OCI-LY7 (cell line): ENCODE measurements at regions not wholly inside any gene's neighbourhood (a gene's known extent, or its start where the extent isn't known, plus 50 kb on each side); places are given as distances from the start of the nearest gene placed in this dataset.

ENCODE experiments used
- BruUV-seq: library from RNA; stranded (reverse); fragments of 400-500 nt; replicated peaks from 2 replicates; lab custom pipeline; 2021; lab: Mats Ljungman, UMichigan
- CTCF ChIA-PET: fragments of 300-600 bp; sonication (Branson Sonifier 250); formaldehyde crosslinking; loops from one replicate; lab custom pipeline; 2022; ENCODE audit warnings: antibody characterized with exemption; ENCODE audit not compliant: unreplicated experiment; lab: Charles Lee
- POLR2A ChIA-PET: fragments of 300-600 bp; sonication (Branson Sonifier 250); formaldehyde crosslinking; loops from one replicate; lab custom pipeline; 2022; ENCODE audit warnings: antibody characterized with exemption; lab: Charles Lee
- DNase-seq: peaks from one replicate; pipeline ENCODE4 v3.0.0-alpha.2; 2015; ENCODE audit warnings: low spot score
- H2AFZ ChIP-seq: fragments of 200-600 bp; sonication (generic), shearing (Covaris generic); 2 replicates; pipeline ENCODE4 v1.6.1; 2014; ENCODE audit warnings: mild to moderate bottlenecking, antibody characterized with exemption, low read length, moderate library complexity
- H3K27ac ChIP-seq: fragments of 200-600 bp; sonication (generic); 2 replicates; pipeline ENCODE4 v1.5.1; 2014; ENCODE audit warnings: mixed run types, low read depth, mild to moderate bottlenecking, moderate library complexity, low read length, inconsistent platforms; ENCODE audit not compliant: poor library complexity, severe bottlenecking
- H3K36me3 ChIP-seq: fragments of 200-600 bp; sonication (generic); 2 replicates; pipeline ENCODE4 v1.6.1; 2014; ENCODE audit warnings: mild to moderate bottlenecking, antibody characterized with exemption, low read length, moderate library complexity, mixed read lengths; ENCODE audit not compliant: insufficient read depth
- H3K4me1 ChIP-seq: fragments of 200-600 bp; sonication (generic); 2 replicates; pipeline ENCODE4 v1.5.1; 2014; ENCODE audit warnings: mild to moderate bottlenecking, low read length; ENCODE audit not compliant: insufficient read depth, poor library complexity, severe bottlenecking
- H3K4me2 ChIP-seq: fragments of 200-600 bp; sonication (generic); 2 replicates; pipeline ENCODE4 v1.6.1; 2014; ENCODE audit warnings: mild to moderate bottlenecking, low read length
- H3K4me3 ChIP-seq: fragments of 200-600 bp; sonication (generic); 2 replicates; pipeline ENCODE4 v1.5.1; 2014; ENCODE audit warnings: mild to moderate bottlenecking, low read depth, low read length; ENCODE audit not compliant: poor library complexity, severe bottlenecking
- H3K79me2 ChIP-seq: fragments of 200-600 bp; sonication (generic); 2 replicates; pipeline ENCODE4 v1.6.1; 2016; ENCODE audit warnings: low read depth, mild to moderate bottlenecking, low read length, moderate library complexity, mixed read lengths; ENCODE audit not compliant: insufficient read depth
- H3K9me2 ChIP-seq: fragments of 200-600 bp; sonication (generic); 2 replicates; pipeline ENCODE4 v1.6.1; 2016; ENCODE audit warnings: mild to moderate bottlenecking, low read length, mixed read lengths; ENCODE audit not compliant: insufficient read depth
- H3K9me3 ChIP-seq: fragments of 200-600 bp; sonication (generic); 2 replicates; pipeline ENCODE4 v1.6.1; 2014; ENCODE audit warnings: mild to moderate bottlenecking, mixed run types, low read length, mixed read lengths
- H4K20me1 ChIP-seq: fragments of 200-600 bp; sonication (generic); 2 replicates; pipeline ENCODE4 v1.6.1; 2014; ENCODE audit warnings: mild to moderate bottlenecking, antibody characterized with exemption, low read length, moderate library complexity, mixed read lengths; ENCODE audit not compliant: insufficient read depth
- CTCF ChIP-seq: fragments of 200-600 bp; sonication (generic); conservative IDR thresholded peaks from 2 replicates; pipeline ENCODE4 v1.5.1; 2014; ENCODE audit warnings: mild to moderate bottlenecking, antibody characterized with exemption, low read length, moderate library complexity, mixed read lengths
- EZH2phosphoT487 ChIP-seq: fragments of 200-600 bp; sonication (generic); IDR thresholded peaks from 2 replicates; pipeline ENCODE4 v1.6.1; 2018; ENCODE audit warnings: low read depth, borderline replicate concordance, mild to moderate bottlenecking, mixed run types, antibody characterized with exemption, low read length, moderate library complexity, mixed read lengths
- intact Hi-C: fragments of 100-400 bp; cut with micrococcal nuclease; formaldehyde crosslinking; loops from one replicate; pipeline ENCODE4 v1.10.0; 2022; ENCODE audit not compliant: unreplicated experiment

GRCh38 chr6:84583784-84584183 is 180.6 kb downstream of the TBX18 start:
- Histone ChIP-seq H4K20me1 (no peaks in the 10 kb centered on the region), H2AFZ (no peak overlapping the region), H3K36me3 (no peaks in the 10 kb centered on the region), H3K27ac (no peak overlapping the region), H3K4me3 (no peak overlapping the region), H3K79me2 (no peaks in the 10 kb centered on the region), H3K4me1 (no peaks in the 10 kb centered on the region), H3K9me2 (no peaks in the 10 kb centered on the region), H3K4me2 (no peak overlapping the region), H3K9me3 (no peaks in the 10 kb centered on the region)
- TF ChIP-seq CTCF: no peak
- TF ChIP-seq EZH2phosphoT487: no peak
- ChIA-PET POLR2A (no interaction called here), CTCF (no interaction called here)
- BruUV-seq: no TSS peak
- no peak for DNase-seq
- intact Hi-C loops: no loop called here

DNA sequence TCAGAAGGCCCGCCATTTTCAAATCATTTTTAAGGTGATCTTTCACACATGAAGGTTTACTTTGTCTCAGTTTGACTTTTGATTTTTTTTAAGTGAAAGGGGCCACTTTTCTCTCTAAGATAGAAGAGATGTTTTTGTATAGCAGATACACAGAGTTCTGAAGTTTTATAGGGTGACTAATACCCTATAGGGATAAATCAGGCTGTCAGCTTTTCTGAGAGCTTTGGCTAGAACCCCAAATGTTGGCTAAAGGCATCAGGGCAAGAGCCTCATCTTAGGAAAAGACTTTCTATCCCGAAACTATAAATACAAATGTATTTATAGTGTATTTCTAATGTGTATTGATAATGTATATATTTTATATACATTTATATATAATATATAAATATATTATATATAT is 181.4 kb downstream of the TBX18 start:
- H3K4me3 ChIP-seq: no peak overlapping the region
- ChIA-PET CTCF (no interaction called here), POLR2A (no interaction called here)
- no peaks in the 10 kb centered on the region for H3K4me1 ChIP-seq
- DNase-seq: no peak
- no peak overlapping the region for H3K4me2 ChIP-seq
- no peak overlapping the region for H3K27ac ChIP-seq
- no TSS peak for BruUV-seq
- H4K20me1 ChIP-seq: no peaks in the 10 kb centered on the region
- H3K36me3 ChIP-seq: no peaks in the 10 kb centered on the region
- intact Hi-C loops: no loop called here
- TF ChIP-seq EZH2phosphoT487: no peak
- no peak for TF ChIP-seq CTCF
- H3K9me2 ChIP-seq: no peaks in the 10 kb centered on the region
- H3K9me3 ChIP-seq: no peaks in the 10 kb centered on the region
- no peak overlapping the region for H2AFZ ChIP-seq
- no peaks in the 10 kb centered on the region for H3K79me2 ChIP-seq

DNA sequence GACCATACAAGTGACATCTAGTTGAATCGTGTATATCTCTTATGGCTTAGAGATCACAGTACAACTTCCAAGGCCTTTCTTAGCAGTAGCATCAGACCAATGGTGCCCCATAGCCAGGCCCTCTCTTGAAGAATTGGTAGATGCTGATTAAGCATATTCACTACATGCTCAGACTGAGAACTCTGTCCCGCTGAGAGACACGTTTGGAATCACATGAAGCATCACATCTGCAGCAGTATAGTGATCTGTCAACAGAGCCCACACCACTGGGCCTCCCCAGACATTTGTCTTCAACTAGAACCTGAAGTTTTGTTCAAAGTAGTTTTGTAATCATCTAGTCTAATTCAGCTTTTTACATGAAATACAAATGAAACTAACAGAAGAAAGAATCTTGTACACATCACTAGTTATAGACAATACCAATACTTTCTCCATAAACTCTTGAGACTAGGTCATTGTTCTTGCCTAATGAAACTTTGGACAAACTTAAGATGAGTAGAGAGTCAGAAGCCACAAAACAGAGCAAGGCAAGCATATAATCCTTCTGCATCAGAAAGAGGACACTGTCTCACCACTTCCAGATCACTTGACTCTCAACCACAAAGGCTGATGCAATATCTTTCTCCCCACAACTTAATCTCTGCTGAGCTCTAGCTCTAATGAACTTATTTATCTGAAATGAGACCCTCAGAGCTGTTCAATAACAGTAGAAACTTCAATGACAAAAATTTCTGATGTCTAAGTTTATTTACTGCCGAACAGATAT is 182.7 kb downstream of the TBX18 start:
- no peaks in the 10 kb centered on the region for H3K9me2 ChIP-seq
- H3K79me2 ChIP-seq: no peaks in the 10 kb centered on the region
- TF ChIP-seq CTCF: no peak
- TF ChIP-seq EZH2phosphoT487: no peak
- H3K9me3 ChIP-seq: no peaks in the 10 kb centered on the region
- intact Hi-C loops: no loop called here
- no peaks in the 10 kb centered on the region for H4K20me1 ChIP-seq
- no peak for DNase-seq
- ChIA-PET CTCF (no interaction called here), POLR2A (no interaction called here)
- no peak overlapping the region for H3K4me3 ChIP-seq
- H2AFZ ChIP-seq: no peak overlapping the region
- H3K36me3 ChIP-seq: no peaks in the 10 kb centered on the region
- no TSS peak for BruUV-seq
- H3K27ac ChIP-seq: no peak overlapping the region
- H3K4me2 ChIP-seq: no peak overlapping the region
- H3K4me1 ChIP-seq: no peaks in the 10 kb centered on the region
